Mucosa of descending colon (tissue), 3 donors: ENCODE measurements at regions not wholly inside any gene's neighbourhood (a gene's known extent, or its start where the extent isn't known, plus 50 kb on each side); places are given as distances from the start of the nearest gene placed in this dataset.
"Not testable (repeated sequence)": the region's sequence is repeated elsewhere in the genome, so short reads cannot be mapped to it uniquely, and the experiment has no call there.

Experiments used
- ATAC-seq: fragments of 200-7000 bp; cut with Tn5 transposase; one replicate; pipeline ENCODE4 v1.9.1; 2020; ENCODE audit warnings: mild to moderate bottlenecking, moderate library complexity
- DNase-seq, 3 donors: peaks; one replicate each; pipeline ENCODE4 v3.0.0-alpha.2; 2020
- H3K36me3 ChIP-seq: fragments of 200-600 bp; one replicate; pipeline ENCODE4 v1.8.0; 2021; ENCODE audit warnings: low read depth, mild to moderate bottlenecking
- H3K4me1 ChIP-seq: fragments of 200-600 bp; one replicate; pipeline ENCODE4 v1.8.0; 2021; ENCODE audit warnings: low read depth, mild to moderate bottlenecking
- H3K4me3 ChIP-seq: fragments of 200-600 bp; one replicate; pipeline ENCODE4 v1.8.0; 2021; ENCODE audit warnings: mild to moderate bottlenecking
- H3K9me3 ChIP-seq: fragments of 200-600 bp; one replicate; pipeline ENCODE4 v1.8.0; 2021; ENCODE audit warnings: mild to moderate bottlenecking
- CTCF ChIP-seq: fragments of 200-600 bp; IDR thresholded peaks from one replicate; pipeline ENCODE4 v1.8.0; 2022; ENCODE audit warnings: antibody characterized with exemption, mild to moderate bottlenecking
- intact Hi-C, 2 donors: fragments of 100-400 bp; cut with DNase I in 1 of 2; cut with micrococcal nuclease in 1 of 2; formaldehyde crosslinking; loops; one replicate each; pipeline versions ENCODE4 v1.11.0 to v1.11.1; 2022; cut with DNase I, micrococcal nuclease
- donor health status: DM: no; HTN: no; CAD: no; lungs with moderate emphysema.
- donor health status: DM: no; HTN: no; CAD: no.
- donor health status: DM: no; HTN: yes; CAD: no.

GRCh38 chr2:44104855-44105271 lies 63.8 kb upstream of the PPM1B start:
- H3K4me3 ChIP-seq = no peak overlapping the region
- H3K9me3 ChIP-seq = no peaks in the 10 kb centered on the region
- no peaks in the 10 kb centered on the region for H3K36me3 ChIP-seq
- TF ChIP-seq CTCF = no peak
- peak; percentile 85 for ATAC-seq
- DNase-seq = no peak
- H3K4me1 ChIP-seq = peaks cover 11% of the 10 kb centered on the region
- intact Hi-C loops = no loop called here

- H3K9me3 ChIP-seq, H3K36me3 ChIP-seq, H3K4me3 ChIP-seq, intact Hi-C loops: not testable (repeated sequence)
- DNase-seq (peak in 2 of 3 donors; percentile 38 to 45), ATAC-seq (peak; percentile 78)
- peaks cover 11% of the 10 kb centered on the region for H3K4me1 ChIP-seq
These were observed 62.2 kb upstream of the PPM1B start for GRCh38 chr2:44106509-44106908.

- H3K4me1 ChIP-seq = peaks cover 11% of the 10 kb centered on the region
- ATAC-seq (no peak), DNase-seq (no peak)
- no peak overlapping the region for H3K4me3 ChIP-seq
- TF ChIP-seq CTCF = no peak
- intact Hi-C loops = no loop called here
- H3K9me3 ChIP-seq = no peaks in the 10 kb centered on the region
- no peaks in the 10 kb centered on the region for H3K36me3 ChIP-seq
These were observed 61.5 kb upstream of the PPM1B start for GRCh38 chr2:44107086-44107740.

GRCh38 chr2:44107974-44108373 lies 60.7 kb upstream of the PPM1B start:
- DNase-seq (no peak), ATAC-seq (no peak)
- H3K9me3 ChIP-seq = no peaks in the 10 kb centered on the region
- no peaks in the 10 kb centered on the region for H3K36me3 ChIP-seq
- peaks cover 11% of the 10 kb centered on the region for H3K4me1 ChIP-seq
- intact Hi-C loops = no loop called here
- TF ChIP-seq CTCF = no peak
- H3K4me3 ChIP-seq = no peak overlapping the region

GRCh38 chr2:44109166-44109565 lies 59.5 kb upstream of the PPM1B start:
- Histone ChIP-seq H3K4me1 (peaks cover 8% of the 10 kb centered on the region), H3K36me3 (no peaks in the 10 kb centered on the region), H3K9me3 (no peaks in the 10 kb centered on the region), H3K4me3 (no peak overlapping the region)
- intact Hi-C loops = no loop called here
- DNase-seq (no peak), ATAC-seq (no peak)
- TF ChIP-seq CTCF = no peak

- ATAC-seq (no peak), DNase-seq (no peak)
- H3K4me1 ChIP-seq = peaks cover 3% of the 10 kb centered on the region
- intact Hi-C loops = no loop called here
- no peak overlapping the region for H3K4me3 ChIP-seq
- no peaks in the 10 kb centered on the region for H3K36me3 ChIP-seq
- TF ChIP-seq CTCF = no peak
- H3K9me3 ChIP-seq = no peaks in the 10 kb centered on the region
These were observed 58.2 kb upstream of the PPM1B start for GRCh38 chr2:44110444-44110843.
